Uterus (tissue), 2 donors: ENCODE measurements at regions not wholly inside any gene's neighbourhood (a gene's known extent, or its start where the extent isn't known, plus 50 kb on each side); places are given as distances from the start of the nearest gene placed in this dataset.

Source experiments
- CTCF ChIP-seq, 4 experiments: fragments of 200-600 bp in 2 of 4; fragments of 450-650 bp in 2 of 4; sonication (generic) in 2 of 4; IDR thresholded peaks; one replicate each; pipeline ENCODE4 v1.5.1; 2016 to 2019; ENCODE audit warnings: antibody characterized with exemption in 4 of 4, mild to moderate bottlenecking in 2 of 4, moderate library complexity in 1 of 4
- POLR2A ChIP-seq, 2 donors: fragments of 450-650 bp; IDR thresholded peaks; one replicate each; pipeline ENCODE4 v1.6.1; 2016; ENCODE audit warnings: antibody characterized with exemption in 2 of 2, mild to moderate bottlenecking in 1 of 2, moderate library complexity in 1 of 2

DNA sequence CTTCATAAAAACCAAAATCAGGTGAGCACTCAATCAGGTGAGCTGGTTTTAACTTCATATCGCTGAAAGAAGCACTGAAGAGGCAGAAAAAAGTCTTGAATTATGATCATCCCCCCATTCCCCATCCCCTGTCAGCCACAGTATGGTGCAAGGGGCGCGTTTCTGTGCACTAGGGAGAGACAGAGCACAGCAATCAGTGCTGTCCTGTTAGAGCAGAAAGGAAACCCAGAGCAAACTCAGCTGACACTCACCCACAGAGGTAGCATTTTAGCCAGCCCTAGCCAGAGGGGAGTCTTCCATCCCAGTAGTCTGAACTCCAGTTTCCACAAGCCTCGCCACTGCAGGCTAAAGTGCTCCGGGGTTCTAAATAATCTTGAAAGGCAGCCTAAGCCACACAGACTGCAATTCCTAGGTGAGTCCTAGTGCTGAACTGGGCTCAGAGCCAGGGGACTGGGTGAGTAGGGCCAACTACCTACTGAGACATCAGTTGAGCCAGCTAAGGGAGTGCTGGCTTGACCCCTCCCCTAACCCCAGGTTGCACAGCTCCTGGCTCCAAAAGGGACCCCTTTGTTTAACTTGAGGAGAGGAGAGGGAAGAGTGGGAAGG is 1352.6 kb upstream of the GJE1 start:
- TF ChIP-seq CTCF (IDR thresholded peaks at IDR 0.05) = no peak
- no peak for TF ChIP-seq POLR2A (IDR thresholded peaks at IDR 0.05)
